ENCODE measurements at regions not wholly inside any gene's neighbourhood (a gene's known extent, or its start where the extent isn't known, plus 50 kb on each side); places are given as distances from the start of the nearest gene placed in this dataset.
A peak's percentile ranks its signal among the peaks of the same experiment; 100 is the strongest.

GRCh38 chr11:134481135-134481534 lies 69.1 kb upstream of the B3GAT1 start:
- H3K36me3 ChIP-seq (ENCODE audit: control insufficient read depth, insufficient read depth, low read length) = peaks cover 2% of the 10 kb centered on the region
- no peak overlapping the region for H3K4me3 ChIP-seq (ENCODE audit: low read length)
- no peaks in the 10 kb centered on the region for H3K9me3 ChIP-seq (ENCODE audit: control insufficient read depth, low read depth, low read length)
- H3K4me1 ChIP-seq (ENCODE audit: control insufficient read depth, insufficient read depth, low read length) = peaks cover 6% of the 10 kb centered on the region
- no peaks in the 10 kb centered on the region for H3K27me3 ChIP-seq (ENCODE audit: control insufficient read depth, insufficient read depth, low read length)
- H3K27ac ChIP-seq (ENCODE audit: low read length) = peak overlapping the region; percentile 45
- DNase-seq = peak; percentile 62 to 81
- WGBS (ENCODE audit: insufficient coverage, low lambda C conversion rate) = no CpG with 5 or more reads among the region's 3 CpGs

- no CpG with 5 or more reads among the region's 5 CpGs for WGBS (ENCODE audit: insufficient coverage, low lambda C conversion rate)
- no peak for DNase-seq
Observed at GRCh38 chr11:134480136-134480712, 68.2 kb upstream of the B3GAT1 start.

GRCh38 chr11:134479206-134480135 lies 67.4 kb upstream of the B3GAT1 start:
- H3K4me1 ChIP-seq (ENCODE audit: control insufficient read depth, insufficient read depth, low read length) = peaks cover 6% of the 10 kb centered on the region
- no peak overlapping the region for H3K27ac ChIP-seq (ENCODE audit: low read length)
- H3K9me3 ChIP-seq (ENCODE audit: control insufficient read depth, low read depth, low read length) = no peaks in the 10 kb centered on the region
- H3K27me3 ChIP-seq (ENCODE audit: control insufficient read depth, insufficient read depth, low read length) = no peaks in the 10 kb centered on the region
- H3K4me3 ChIP-seq (ENCODE audit: low read length) = no peak overlapping the region
- WGBS (ENCODE audit: insufficient coverage, low lambda C conversion rate) = no CpG with 5 or more reads among the region's 21 CpGs
- peaks cover 1% of the 10 kb centered on the region for H3K36me3 ChIP-seq (ENCODE audit: control insufficient read depth, insufficient read depth, low read length)
- no peak for DNase-seq

More at GRCh38 chr11:134480136-134480712, 68.2 kb upstream of the B3GAT1 start:
- Histone ChIP-seq H3K27ac (ENCODE audit: low read length) (no peak overlapping the region), H3K27me3 (ENCODE audit: control insufficient read depth, insufficient read depth, low read length) (no peaks in the 10 kb centered on the region), H3K4me1 (ENCODE audit: control insufficient read depth, insufficient read depth, low read length) (peaks cover 6% of the 10 kb centered on the region), H3K36me3 (ENCODE audit: control insufficient read depth, insufficient read depth, low read length) (peaks cover 2% of the 10 kb centered on the region), H3K9me3 (ENCODE audit: control insufficient read depth, low read depth, low read length) (no peaks in the 10 kb centered on the region), H3K4me3 (ENCODE audit: low read length) (no peak overlapping the region)

DNA sequence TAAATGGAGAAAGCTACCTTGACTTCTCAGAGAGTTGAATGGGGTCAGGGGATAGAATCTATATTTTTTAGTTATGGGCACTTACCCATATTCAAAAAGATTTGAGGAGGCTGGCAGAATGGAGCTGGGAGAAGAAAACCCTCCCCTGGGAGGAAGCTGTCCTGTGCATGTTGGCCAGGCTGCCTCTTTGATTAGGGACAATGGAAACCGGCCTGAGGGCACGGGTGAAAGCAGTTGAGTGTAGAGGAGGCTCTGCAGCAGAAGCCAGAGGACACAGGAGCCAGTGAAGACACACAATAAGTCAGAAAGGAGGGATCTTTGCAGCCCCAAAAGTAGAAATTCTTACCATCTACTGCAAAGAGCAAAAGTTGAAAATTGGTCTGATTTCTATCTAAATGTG lies 66.6 kb upstream of the B3GAT1 start:
- H3K9me3 ChIP-seq (ENCODE audit: control insufficient read depth, low read depth, low read length) = no peaks in the 10 kb centered on the region
- WGBS (ENCODE audit: insufficient coverage, low lambda C conversion rate) = no CpG with 5 or more reads among the region's 2 CpGs
- DNase-seq = no peak
- no peak overlapping the region for H3K27ac ChIP-seq (ENCODE audit: low read length)
- no peaks in the 10 kb centered on the region for H3K27me3 ChIP-seq (ENCODE audit: control insufficient read depth, insufficient read depth, low read length)
- peaks cover 6% of the 10 kb centered on the region for H3K4me1 ChIP-seq (ENCODE audit: control insufficient read depth, insufficient read depth, low read length)
- H3K4me3 ChIP-seq (ENCODE audit: low read length) = no peak overlapping the region
- no peaks in the 10 kb centered on the region for H3K36me3 ChIP-seq (ENCODE audit: control insufficient read depth, insufficient read depth, low read length)

- Histone ChIP-seq H3K27me3 (ENCODE audit: control insufficient read depth, insufficient read depth, low read length) (no peaks in the 10 kb centered on the region), H3K4me1 (ENCODE audit: control insufficient read depth, insufficient read depth, low read length) (peaks cover 6% of the 10 kb centered on the region), H3K27ac (ENCODE audit: low read length) (no peak overlapping the region), H3K36me3 (ENCODE audit: control insufficient read depth, insufficient read depth, low read length) (no peaks in the 10 kb centered on the region), H3K4me3 (ENCODE audit: low read length) (no peak overlapping the region), H3K9me3 (ENCODE audit: control insufficient read depth, low read depth, low read length) (no peaks in the 10 kb centered on the region)
- no peak for DNase-seq
- WGBS (ENCODE audit: insufficient coverage, low lambda C conversion rate) = no CpG with 5 or more reads among the region's 7 CpGs
Observed at GRCh38 chr11:134478176-134478575, 66.1 kb upstream of the B3GAT1 start.

- DNase-seq = no peak
- no peak overlapping the region for H3K27ac ChIP-seq (ENCODE audit: low read length)
- H3K36me3 ChIP-seq (ENCODE audit: control insufficient read depth, insufficient read depth, low read length) = no peaks in the 10 kb centered on the region
- peaks cover 6% of the 10 kb centered on the region for H3K4me1 ChIP-seq (ENCODE audit: control insufficient read depth, insufficient read depth, low read length)
- no CpG with 5 or more reads among the region's 2 CpGs for WGBS (ENCODE audit: insufficient coverage, low lambda C conversion rate)
- H3K27me3 ChIP-seq (ENCODE audit: control insufficient read depth, insufficient read depth, low read length) = no peaks in the 10 kb centered on the region
- H3K4me3 ChIP-seq (ENCODE audit: low read length) = no peak overlapping the region
- H3K9me3 ChIP-seq (ENCODE audit: control insufficient read depth, low read depth, low read length) = no peaks in the 10 kb centered on the region
Observed at GRCh38 chr11:134477486-134477885, 65.4 kb upstream of the B3GAT1 start.

DNA sequence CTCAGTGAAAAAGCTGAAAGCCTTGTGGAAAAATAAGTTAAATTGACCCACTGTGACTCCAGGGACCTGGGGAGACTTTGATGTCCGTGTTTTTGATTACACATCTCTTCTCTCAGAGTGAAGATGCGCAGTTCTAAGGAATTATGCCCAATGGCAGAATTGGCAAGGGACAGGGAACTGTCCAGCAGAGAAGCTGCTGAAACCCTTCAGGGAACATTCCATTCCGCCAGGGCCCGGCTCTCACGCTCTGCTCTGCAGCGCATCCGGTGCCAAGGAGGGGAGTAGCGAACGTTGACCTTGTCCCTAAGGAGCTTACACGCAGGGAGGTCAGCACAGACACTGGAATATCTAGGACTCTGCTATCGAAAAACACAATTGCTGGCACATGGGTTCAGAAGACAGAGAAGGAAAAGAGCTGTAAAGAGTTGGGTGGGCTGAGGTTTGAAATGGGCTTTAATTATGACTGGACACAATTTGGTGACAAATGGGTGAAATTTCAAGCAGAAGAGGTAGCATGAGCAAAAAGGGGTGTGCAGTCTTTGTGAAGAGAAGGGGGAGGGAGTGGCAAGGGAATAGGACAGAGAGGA lies 64.5 kb upstream of the B3GAT1 start:
- Histone ChIP-seq H3K36me3 (ENCODE audit: control insufficient read depth, insufficient read depth, low read length) (no peaks in the 10 kb centered on the region), H3K9me3 (ENCODE audit: control insufficient read depth, low read depth, low read length) (no peaks in the 10 kb centered on the region), H3K4me1 (ENCODE audit: control insufficient read depth, insufficient read depth, low read length) (peaks cover 3% of the 10 kb centered on the region), H3K27me3 (ENCODE audit: control insufficient read depth, insufficient read depth, low read length) (no peaks in the 10 kb centered on the region), H3K27ac (ENCODE audit: low read length) (no peak overlapping the region), H3K4me3 (ENCODE audit: low read length) (no peak overlapping the region)
- WGBS (ENCODE audit: insufficient coverage, low lambda C conversion rate) = 57% methylated on average over 1 of the region's 11 CpGs
- DNase-seq = no peak

- Histone ChIP-seq H3K4me1 (ENCODE audit: control insufficient read depth, insufficient read depth, low read length) (no peaks in the 10 kb centered on the region), H3K9me3 (ENCODE audit: control insufficient read depth, low read depth, low read length) (no peaks in the 10 kb centered on the region), H3K36me3 (ENCODE audit: control insufficient read depth, insufficient read depth, low read length) (no peaks in the 10 kb centered on the region), H3K27ac (ENCODE audit: low read length) (no peak overlapping the region), H3K27me3 (ENCODE audit: control insufficient read depth, insufficient read depth, low read length) (peaks cover 4% of the 10 kb centered on the region), H3K4me3 (ENCODE audit: low read length) (no peak overlapping the region)
- DNase-seq = no peak
- no CpG with 5 or more reads among the region's 7 CpGs for WGBS (ENCODE audit: insufficient coverage, low lambda C conversion rate)
Observed at GRCh38 chr11:134475951-134476350, 63.9 kb upstream of the B3GAT1 start.

- Histone ChIP-seq H3K27ac (ENCODE audit: low read length) (no peak overlapping the region), H3K27me3 (ENCODE audit: control insufficient read depth, insufficient read depth, low read length) (peaks cover 4% of the 10 kb centered on the region), H3K4me3 (ENCODE audit: low read length) (no peak overlapping the region), H3K36me3 (ENCODE audit: control insufficient read depth, insufficient read depth, low read length) (no peaks in the 10 kb centered on the region), H3K9me3 (ENCODE audit: control insufficient read depth, low read depth, low read length) (no peaks in the 10 kb centered on the region), H3K4me1 (ENCODE audit: control insufficient read depth, insufficient read depth, low read length) (no peaks in the 10 kb centered on the region)
- no CpG with 5 or more reads among the region's 9 CpGs for WGBS (ENCODE audit: insufficient coverage, low lambda C conversion rate)
- no peak for DNase-seq
Observed at GRCh38 chr11:134474942-134475341, 62.9 kb upstream of the B3GAT1 start.

DNA sequence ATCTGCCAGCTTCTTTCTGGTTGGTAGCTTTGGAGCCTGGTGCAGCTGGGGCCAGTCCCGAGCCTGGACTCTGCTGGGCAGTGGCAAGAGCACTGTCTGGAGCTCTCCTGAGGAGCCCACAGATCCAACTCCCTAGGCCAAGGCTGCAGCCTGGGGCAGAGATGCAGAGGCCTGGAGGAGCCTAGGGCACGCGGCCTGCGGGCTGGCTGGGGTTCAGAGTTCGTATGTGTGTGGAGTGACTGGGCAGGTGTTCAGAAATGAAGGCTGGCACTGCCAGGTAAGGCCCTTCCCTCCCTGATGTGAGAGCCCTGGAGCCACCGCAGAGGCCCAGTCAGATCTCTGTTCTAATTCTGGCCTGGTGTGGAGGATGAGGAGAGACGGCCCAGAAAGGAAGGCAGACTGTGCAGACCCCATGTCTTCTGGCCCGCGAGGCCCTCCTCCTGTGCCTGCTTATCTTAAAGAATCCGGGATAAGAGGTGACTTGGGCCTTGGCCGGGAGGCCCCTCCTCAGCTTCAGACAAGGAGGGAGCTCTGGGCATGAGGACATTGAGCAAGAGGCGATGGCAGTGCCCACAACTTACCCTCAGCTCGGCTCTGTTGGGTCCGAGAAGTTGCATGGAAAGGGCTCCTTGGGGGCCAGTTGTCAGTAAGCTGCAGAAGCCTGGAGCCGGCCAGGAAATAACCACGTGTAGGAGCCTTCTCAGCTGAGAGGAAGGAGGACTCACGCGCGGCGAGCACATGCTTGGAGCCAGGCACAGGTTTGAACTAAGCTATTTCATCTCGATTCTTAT lies 62.2 kb upstream of the B3GAT1 start:
- Histone ChIP-seq H3K9me3 (ENCODE audit: control insufficient read depth, low read depth, low read length) (no peaks in the 10 kb centered on the region), H3K36me3 (ENCODE audit: control insufficient read depth, insufficient read depth, low read length) (no peaks in the 10 kb centered on the region), H3K27me3 (ENCODE audit: control insufficient read depth, insufficient read depth, low read length) (peaks cover 4% of the 10 kb centered on the region), H3K27ac (ENCODE audit: low read length) (no peak overlapping the region), H3K4me1 (ENCODE audit: control insufficient read depth, insufficient read depth, low read length) (no peaks in the 10 kb centered on the region), H3K4me3 (ENCODE audit: low read length) (no peak overlapping the region)
- no peak for DNase-seq
- WGBS (ENCODE audit: insufficient coverage, low lambda C conversion rate) = no CpG with 5 or more reads among the region's 21 CpGs

Measured in large intestine (tissue), 3 donors.